Endothelial cell of umbilical vein (primary cell): ENCODE measurements at regions not wholly inside any gene's neighbourhood (a gene's known extent, or its start where the extent isn't known, plus 50 kb on each side); places are given as distances from the start of the nearest gene placed in this dataset.

Experiments used
- BruUV-seq: library from RNA; stranded (reverse); fragments of 400-500 nt; replicated peaks from 2 replicates; lab custom pipeline; 2021; lab: Mats Ljungman, UMichigan
- CTCF ChIA-PET: fragments of 300-600, 350-600 bp; sonication (Branson Sonifier 250); formaldehyde crosslinking; loops from one replicate; lab custom pipeline; 2021; ENCODE audit warnings: antibody characterized with exemption, inconsistent platforms; lab: Charles Lee
- POLR2A ChIA-PET: fragments of 300-600, 350-600 bp; sonication (Branson Sonifier 250); formaldehyde crosslinking; loops from one replicate; lab custom pipeline; 2021; ENCODE audit warnings: antibody characterized with exemption, inconsistent platforms; lab: Charles Lee
- DNase-seq: peaks from one replicate; pipeline ENCODE4 v3.0.0-alpha.2; 2011; ENCODE audit warnings: low read depth, low spot score
- FAIRE-seq: peaks from 2 replicates; lab custom pipeline; 2011; peaks lifted over from hg19 to GRCh38; lab: Jason Lieb, UNC
- H2AFZ ChIP-seq: 2 replicates; pipeline ENCODE4 v1.6.0; 2012; ENCODE audit warnings: low read depth, low read length, control low read depth, inconsistent platforms
- H3K27ac ChIP-seq: 2 replicates; pipeline ENCODE4 v1.5.1; 2011; ENCODE audit warnings: low read depth, mild to moderate bottlenecking, control low read depth, low read length, moderate library complexity; ENCODE audit not compliant: insufficient read depth
- H3K27me3 ChIP-seq, 2 experiments: 2 replicates each; pipeline versions ENCODE4 v1.6.0 to v1.6.1; 2011; ENCODE audit warnings: low read length in 2 of 2, mixed read lengths in 1 of 2; ENCODE audit not compliant: control insufficient read depth in 2 of 2, insufficient read depth in 2 of 2
- H3K36me3 ChIP-seq, 2 experiments: 2 replicates in 1 of 2; 3 replicates in 1 of 2; pipeline ENCODE4 v1.5.1; 2011; ENCODE audit warnings: low read length in 2 of 2, mild to moderate bottlenecking in 1 of 2, moderate library complexity in 1 of 2; ENCODE audit not compliant: control insufficient read depth in 2 of 2, insufficient read depth in 2 of 2; ENCODE audit errors: extremely low read depth in 1 of 2
- H3K4me1 ChIP-seq: 3 replicates; pipeline ENCODE4 v1.5.1; 2011; ENCODE audit warnings: mild to moderate bottlenecking, low read length; ENCODE audit not compliant: control insufficient read depth, insufficient read depth; ENCODE audit errors: extremely low read depth
- H3K4me2 ChIP-seq: 2 replicates; pipeline ENCODE4 v1.6.1; 2011; ENCODE audit warnings: low read length, control low read depth, mixed read lengths; ENCODE audit not compliant: insufficient read depth
- H3K4me3 ChIP-seq, 3 experiments: fragments of 200-600 bp in 1 of 3; sonication (generic), shearing (Covaris generic) in 1 of 3; replicated peaks in 1 of 3; 2 replicates each; pipeline ENCODE4 v1.5.1; 2011 to 2016; ENCODE audit warnings: control low read depth in 3 of 3, low read length in 3 of 3, mild to moderate bottlenecking in 2 of 3, inconsistent platforms in 1 of 3, low read depth in 1 of 3, moderate library complexity in 1 of 3; ENCODE audit not compliant: insufficient read depth in 1 of 3
- H3K79me2 ChIP-seq: 2 replicates; pipeline ENCODE4 v1.6.0; 2012; ENCODE audit warnings: low read length, inconsistent platforms; ENCODE audit not compliant: control insufficient read depth, insufficient read depth
- H3K9ac ChIP-seq: replicated peaks from 2 replicates; pipeline ENCODE3; 2011; ENCODE audit warnings: low read length, control low read depth; ENCODE audit not compliant: insufficient read depth; ENCODE audit errors: extremely low read depth
- H3K9me1 ChIP-seq: replicated peaks from 3 replicates; pipeline ENCODE4 v1.6.0; 2011; ENCODE audit warnings: mild to moderate bottlenecking, low read length; ENCODE audit not compliant: control insufficient read depth, insufficient read depth; ENCODE audit errors: extremely low read depth
- H3K9me3 ChIP-seq: replicated peaks from 2 replicates; pipeline ENCODE4 v1.5.1; 2012; ENCODE audit warnings: low read length, inconsistent platforms; ENCODE audit not compliant: control insufficient read depth, insufficient read depth
- H4K20me1 ChIP-seq: replicated peaks from 2 replicates; pipeline ENCODE3; 2011; ENCODE audit warnings: mild to moderate bottlenecking, low read length; ENCODE audit not compliant: control insufficient read depth, insufficient read depth; ENCODE audit errors: extremely low read depth
- EZH2 ChIP-seq: IDR thresholded peaks from 2 replicates; pipeline ENCODE4 v1.6.1; 2012; ENCODE audit warnings: borderline replicate concordance, low read depth, mild to moderate bottlenecking, moderate library complexity, low read length, inconsistent platforms; ENCODE audit not compliant: severe bottlenecking
- FOS ChIP-seq: IDR thresholded peaks from 2 replicates; pipeline ENCODE4 v1.6.1; 2011; ENCODE audit warnings: mild to moderate bottlenecking, low read length, moderate library complexity, borderline replicate concordance; ENCODE audit not compliant: insufficient read depth
- GATA2 ChIP-seq: IDR thresholded peaks from 2 replicates; pipeline ENCODE4 v1.7.0; 2011; ENCODE audit warnings: low read depth, mild to moderate bottlenecking, moderate library complexity, mixed read lengths, low read length; ENCODE audit not compliant: insufficient read length, insufficient read depth
- JUN ChIP-seq: IDR thresholded peaks from 2 replicates; pipeline ENCODE4 v1.6.1; 2011; ENCODE audit warnings: borderline replicate concordance, low read depth; ENCODE audit not compliant: insufficient read length, insufficient read depth
- MYC ChIP-seq: IDR thresholded peaks from one replicate; pipeline ENCODE4 v1.6.1; 2011; ENCODE audit warnings: mild to moderate bottlenecking, low read depth, low read length
- POLR2A ChIP-seq: IDR thresholded peaks from 2 replicates; pipeline ENCODE4 v1.6.1; 2012; ENCODE audit warnings: low read depth, mild to moderate bottlenecking, control low read depth, low read length
- POLR2AphosphoS5 ChIP-seq: IDR thresholded peaks from 2 replicates; pipeline ENCODE4 v1.6.1; 2012; ENCODE audit warnings: low read depth, mild to moderate bottlenecking, control low read depth, low read length, moderate library complexity; ENCODE audit not compliant: insufficient read depth
- dilution Hi-C: fragments of 300-500 bp; cut with MboI; formaldehyde crosslinking; loops from one replicate; pipeline ENCODE4 v1.15.0; 2019; ENCODE audit warnings: low sequenced_read_pairs; ENCODE audit not compliant: extremely low pct_ligation_motif_present
- intact Hi-C: fragments of 100-400 bp; cut with micrococcal nuclease; formaldehyde crosslinking; loops from one replicate; pipeline ENCODE4 v1.10.0; 2022
- TF ChIP-seq, protein P1 (sequence below), 2 donors: IDR thresholded peaks; 1 replicate in 1 of 2; 2 replicates in 1 of 2; pipeline ENCODE4 v1.5.1; 2011; ENCODE audit warnings: low read length in 2 of 2, mild to moderate bottlenecking in 2 of 2, moderate library complexity in 2 of 2, control low read depth in 1 of 2, inconsistent platforms in 1 of 2, low read depth in 1 of 2; ENCODE audit not compliant: insufficient read depth in 1 of 2; ENCODE audit errors: extremely low read depth in 1 of 2
- TF ChIP-seq, protein P2 (sequence below): IDR thresholded peaks from 2 replicates; pipeline ENCODE4 v1.6.1; 2011; ENCODE audit not compliant: insufficient read depth, insufficient read length

GRCh38 chr14:22478670-22479069 lies 110.4 kb downstream of the DAD1 start:
- H3K4me3 ChIP-seq = no peak overlapping the region
- no peak overlapping the region for H3K27ac ChIP-seq
- H3K9ac ChIP-seq = no peak overlapping the region
- intact Hi-C loops = loop anchor here (10.0 kb wide), 1 partner anchor 376 kb away; no protein-coding TSS in a partner anchor
- no TSS peak for BruUV-seq
- no peak for TF ChIP-seq FOS
- no peak for TF ChIP-seq EZH2
- no peak for TF ChIP-seq MYC
- no peak for TF ChIP-seq POLR2A
- TF ChIP-seq, protein P1, sequence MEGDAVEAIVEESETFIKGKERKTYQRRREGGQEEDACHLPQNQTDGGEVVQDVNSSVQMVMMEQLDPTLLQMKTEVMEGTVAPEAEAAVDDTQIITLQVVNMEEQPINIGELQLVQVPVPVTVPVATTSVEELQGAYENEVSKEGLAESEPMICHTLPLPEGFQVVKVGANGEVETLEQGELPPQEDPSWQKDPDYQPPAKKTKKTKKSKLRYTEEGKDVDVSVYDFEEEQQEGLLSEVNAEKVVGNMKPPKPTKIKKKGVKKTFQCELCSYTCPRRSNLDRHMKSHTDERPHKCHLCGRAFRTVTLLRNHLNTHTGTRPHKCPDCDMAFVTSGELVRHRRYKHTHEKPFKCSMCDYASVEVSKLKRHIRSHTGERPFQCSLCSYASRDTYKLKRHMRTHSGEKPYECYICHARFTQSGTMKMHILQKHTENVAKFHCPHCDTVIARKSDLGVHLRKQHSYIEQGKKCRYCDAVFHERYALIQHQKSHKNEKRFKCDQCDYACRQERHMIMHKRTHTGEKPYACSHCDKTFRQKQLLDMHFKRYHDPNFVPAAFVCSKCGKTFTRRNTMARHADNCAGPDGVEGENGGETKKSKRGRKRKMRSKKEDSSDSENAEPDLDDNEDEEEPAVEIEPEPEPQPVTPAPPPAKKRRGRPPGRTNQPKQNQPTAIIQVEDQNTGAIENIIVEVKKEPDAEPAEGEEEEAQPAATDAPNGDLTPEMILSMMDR (IDR thresholded peaks at IDR 0.05; ENCODE audit: extremely low read depth in 1 of 2, insufficient read depth in 1 of 2, low read depth in 1 of 2, low read length in 2 of 2) = no peak
- no peak for TF ChIP-seq JUN
- no peak for TF ChIP-seq POLR2AphosphoS5
- TF ChIP-seq GATA2 = no peak
- TF ChIP-seq, protein P2, sequence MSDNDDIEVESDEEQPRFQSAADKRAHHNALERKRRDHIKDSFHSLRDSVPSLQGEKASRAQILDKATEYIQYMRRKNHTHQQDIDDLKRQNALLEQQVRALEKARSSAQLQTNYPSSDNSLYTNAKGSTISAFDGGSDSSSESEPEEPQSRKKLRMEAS = no peak
- no peak overlapping the region for H2AFZ ChIP-seq
- ChIA-PET CTCF (interaction anchor here (1.0 to 1.4 kb wide), 3 partner anchors 9 to 91 kb away, joined by 3 to 5 read pairs (median 4); no protein-coding TSS in a partner anchor), POLR2A (no interaction called here)
- H3K79me2 ChIP-seq = no peaks in the 10 kb centered on the region
- H3K36me3 ChIP-seq = no peaks in the 10 kb centered on the region
- peaks cover 2 to 23% of the 10 kb centered on the region in 2 experiments for H3K27me3 ChIP-seq
- no peak for FAIRE-seq
- H3K4me2 ChIP-seq = no peak overlapping the region
- no peaks in the 10 kb centered on the region for H3K9me3 ChIP-seq
- DNase-seq = no peak
- dilution Hi-C loops = no loop called here
- H4K20me1 ChIP-seq = no peaks in the 10 kb centered on the region
- peaks cover 20% of the 10 kb centered on the region for H3K4me1 ChIP-seq
- H3K9me1 ChIP-seq = no peaks in the 10 kb centered on the region
